HEK293 (cell line): ENCODE measurements at regions not wholly inside any gene's neighbourhood (a gene's known extent, or its start where the extent isn't known, plus 50 kb on each side); places are given as distances from the start of the nearest gene placed in this dataset.

Experiments used
- SALL2 ChIP-seq: fragments of 450-650 bp; formaldehyde crosslinking; IDR thresholded peaks from 2 replicates; pipeline ENCODE4 v1.5.0; 2017; ENCODE audit warnings: missing biosample characterization, mild to moderate bottlenecking, missing genetic modification characterization, borderline replicate concordance
- YY1 ChIP-seq: fragments of 450-650 bp; formaldehyde crosslinking; IDR thresholded peaks from 2 replicates; pipeline ENCODE4 v1.5.1; 2018; ENCODE audit warnings: missing biosample characterization, missing genetic modification characterization
- ZBTB1 ChIP-seq: fragments of 450-650 bp; formaldehyde crosslinking; IDR thresholded peaks from 2 replicates; pipeline ENCODE4 v1.5.1; 2016; ENCODE audit warnings: missing biosample characterization, missing genetic modification characterization
- ZBTB21 ChIP-seq: fragments of 450-650 bp; formaldehyde crosslinking; IDR thresholded peaks from 2 replicates; pipeline ENCODE4 v1.5.1; 2017; ENCODE audit warnings: missing biosample characterization, missing genetic modification characterization
- ZBTB7A ChIP-seq: fragments of 450-650 bp; formaldehyde crosslinking; IDR thresholded peaks from 2 replicates; pipeline ENCODE4 v1.5.1; 2016; ENCODE audit warnings: low read depth, missing biosample characterization, missing genetic modification characterization
- ZNF274 ChIP-seq, 2 experiments: fragments of 200-500 bp in 1 of 2; fragments of 450-650 bp in 1 of 2; sonication (Bioruptor generic) in 1 of 2; formaldehyde crosslinking in 1 of 2; IDR thresholded peaks; 2 replicates each; pipeline versions ENCODE4 v1.5.1 to v1.6.1; 2014 to 2016; ENCODE audit warnings: borderline replicate concordance in 1 of 2, inconsistent platforms in 1 of 2, low read length in 1 of 2, missing biosample characterization in 1 of 2, missing genetic modification characterization in 1 of 2
- ZNF426 ChIP-seq: fragments of 450-650 bp; formaldehyde crosslinking; IDR thresholded peaks from 2 replicates; pipeline ENCODE4 v1.5.1; 2017; ENCODE audit warnings: missing biosample characterization, missing genetic modification characterization, mild to moderate bottlenecking, inconsistent platforms, moderate library complexity
- ZNF514 ChIP-seq: fragments of 450-650 bp; formaldehyde crosslinking; IDR thresholded peaks from 2 replicates; pipeline ENCODE4 v1.5.1; 2016; ENCODE audit warnings: missing biosample characterization, missing genetic modification characterization
- ZNF558 ChIP-seq: fragments of 450-650 bp; formaldehyde crosslinking; IDR thresholded peaks from 2 replicates; pipeline ENCODE4 v1.5.1; 2016; ENCODE audit warnings: missing biosample characterization, missing genetic modification characterization
- TF ChIP-seq, protein P1 (sequence below): fragments of 450-650 bp; formaldehyde crosslinking; IDR thresholded peaks from 2 replicates; pipeline ENCODE4 v1.5.1; 2016; ENCODE audit warnings: missing biosample characterization, missing genetic modification characterization
- TF ChIP-seq, protein P2 (sequence below): fragments of 450-650 bp; formaldehyde crosslinking; IDR thresholded peaks from 2 replicates; pipeline ENCODE4 v1.5.1; 2016; ENCODE audit warnings: missing biosample characterization, missing genetic modification characterization
- TF ChIP-seq, protein P3 (sequence below): fragments of 450-650 bp; formaldehyde crosslinking; IDR thresholded peaks from 2 replicates; pipeline ENCODE4 v1.5.1; 2016; ENCODE audit warnings: missing biosample characterization, missing genetic modification characterization
- TF ChIP-seq, protein P4 (sequence below): sonication (generic); formaldehyde crosslinking; IDR thresholded peaks from 2 replicates; pipeline ENCODE4 v1.8.1; 2022; ENCODE audit warnings: mild to moderate bottlenecking, moderate library complexity, missing genetic modification reagents

DNA sequence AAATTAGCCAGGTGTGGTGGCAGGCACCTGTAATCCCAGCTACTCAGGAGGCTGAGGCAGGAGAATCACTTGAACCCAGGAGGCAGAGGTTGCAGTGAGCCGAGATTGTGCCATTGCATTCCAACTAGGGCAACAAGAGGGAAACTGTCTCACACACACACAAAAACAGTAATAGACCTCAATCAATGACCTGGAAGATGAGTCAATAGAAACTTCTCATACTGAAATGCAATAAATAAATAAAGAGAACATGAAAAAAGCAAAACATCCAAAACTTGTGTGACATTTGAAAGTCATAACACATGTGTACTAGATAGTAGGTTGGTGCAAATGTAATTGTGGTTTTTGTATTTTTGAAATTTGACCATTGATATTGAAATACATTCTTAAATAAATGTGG is 1338.5 kb downstream of the AMY1C start:
- TF ChIP-seq ZNF426 (tag by site-specific recombination) (no peak), ZBTB1 (no peak), ZNF514 (tag by site-specific recombination) (no peak), ZBTB7A (tag by site-specific recombination) (no peak), SALL2 (tag by site-specific recombination) (no peak), ZNF558 (tag by site-specific recombination) (no peak), YY1 (tag by site-specific recombination) (no peak), ZBTB21 (tag by site-specific recombination) (no peak), ZNF274 (IDR thresholded peaks at IDR 0.05; ENCODE audit: low read length) (no peak), ZNF274 (tag by site-specific recombination; IDR thresholded peaks at IDR 0.05; ENCODE audit: borderline replicate concordance) (no peak)
- TF ChIP-seq, protein P1, sequence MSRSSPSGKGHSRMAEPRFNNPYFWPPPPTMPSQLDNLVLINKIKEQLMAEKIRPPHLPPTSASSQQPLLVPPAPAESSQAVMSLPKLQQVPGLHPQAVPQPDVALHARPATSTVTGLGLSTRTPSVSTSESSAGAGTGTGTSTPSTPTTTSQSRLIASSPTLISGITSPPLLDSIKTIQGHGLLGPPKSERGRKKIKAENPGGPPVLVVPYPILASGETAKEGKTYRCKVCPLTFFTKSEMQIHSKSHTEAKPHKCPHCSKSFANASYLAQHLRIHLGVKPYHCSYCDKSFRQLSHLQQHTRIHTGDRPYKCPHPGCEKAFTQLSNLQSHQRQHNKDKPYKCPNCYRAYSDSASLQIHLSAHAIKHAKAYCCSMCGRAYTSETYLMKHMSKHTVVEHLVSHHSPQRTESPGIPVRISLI (tag by site-specific recombination) = no peak
- TF ChIP-seq, protein P2, sequence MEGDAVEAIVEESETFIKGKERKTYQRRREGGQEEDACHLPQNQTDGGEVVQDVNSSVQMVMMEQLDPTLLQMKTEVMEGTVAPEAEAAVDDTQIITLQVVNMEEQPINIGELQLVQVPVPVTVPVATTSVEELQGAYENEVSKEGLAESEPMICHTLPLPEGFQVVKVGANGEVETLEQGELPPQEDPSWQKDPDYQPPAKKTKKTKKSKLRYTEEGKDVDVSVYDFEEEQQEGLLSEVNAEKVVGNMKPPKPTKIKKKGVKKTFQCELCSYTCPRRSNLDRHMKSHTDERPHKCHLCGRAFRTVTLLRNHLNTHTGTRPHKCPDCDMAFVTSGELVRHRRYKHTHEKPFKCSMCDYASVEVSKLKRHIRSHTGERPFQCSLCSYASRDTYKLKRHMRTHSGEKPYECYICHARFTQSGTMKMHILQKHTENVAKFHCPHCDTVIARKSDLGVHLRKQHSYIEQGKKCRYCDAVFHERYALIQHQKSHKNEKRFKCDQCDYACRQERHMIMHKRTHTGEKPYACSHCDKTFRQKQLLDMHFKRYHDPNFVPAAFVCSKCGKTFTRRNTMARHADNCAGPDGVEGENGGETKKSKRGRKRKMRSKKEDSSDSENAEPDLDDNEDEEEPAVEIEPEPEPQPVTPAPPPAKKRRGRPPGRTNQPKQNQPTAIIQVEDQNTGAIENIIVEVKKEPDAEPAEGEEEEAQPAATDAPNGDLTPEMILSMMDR (tag by site-specific recombination) = no peak
- TF ChIP-seq, protein P3, sequence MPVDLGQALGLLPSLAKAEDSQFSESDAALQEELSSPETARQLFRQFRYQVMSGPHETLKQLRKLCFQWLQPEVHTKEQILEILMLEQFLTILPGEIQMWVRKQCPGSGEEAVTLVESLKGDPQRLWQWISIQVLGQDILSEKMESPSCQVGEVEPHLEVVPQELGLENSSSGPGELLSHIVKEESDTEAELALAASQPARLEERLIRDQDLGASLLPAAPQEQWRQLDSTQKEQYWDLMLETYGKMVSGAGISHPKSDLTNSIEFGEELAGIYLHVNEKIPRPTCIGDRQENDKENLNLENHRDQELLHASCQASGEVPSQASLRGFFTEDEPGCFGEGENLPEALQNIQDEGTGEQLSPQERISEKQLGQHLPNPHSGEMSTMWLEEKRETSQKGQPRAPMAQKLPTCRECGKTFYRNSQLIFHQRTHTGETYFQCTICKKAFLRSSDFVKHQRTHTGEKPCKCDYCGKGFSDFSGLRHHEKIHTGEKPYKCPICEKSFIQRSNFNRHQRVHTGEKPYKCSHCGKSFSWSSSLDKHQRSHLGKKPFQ = no peak
- TF ChIP-seq, protein P4, sequence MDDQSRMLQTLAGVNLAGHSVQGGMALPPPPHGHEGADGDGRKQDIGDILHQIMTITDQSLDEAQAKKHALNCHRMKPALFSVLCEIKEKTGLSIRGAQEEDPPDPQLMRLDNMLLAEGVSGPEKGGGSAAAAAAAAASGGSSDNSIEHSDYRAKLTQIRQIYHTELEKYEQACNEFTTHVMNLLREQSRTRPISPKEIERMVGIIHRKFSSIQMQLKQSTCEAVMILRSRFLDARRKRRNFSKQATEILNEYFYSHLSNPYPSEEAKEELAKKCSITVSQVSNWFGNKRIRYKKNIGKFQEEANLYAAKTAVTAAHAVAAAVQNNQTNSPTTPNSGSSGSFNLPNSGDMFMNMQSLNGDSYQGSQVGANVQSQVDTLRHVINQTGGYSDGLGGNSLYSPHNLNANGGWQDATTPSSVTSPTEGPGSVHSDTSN = no peak
